Fibroblast of skin of right biceps (primary cell): ENCODE measurements at regions not wholly inside any gene's neighbourhood (a gene's known extent, or its start where the extent isn't known, plus 50 kb on each side); places are given as distances from the start of the nearest gene placed in this dataset.

Experiments used
- DNase-seq: peaks from one replicate; pipeline ENCODE4 v3.0.0-alpha.2; 2013

GRCh38 chr11:16685914-16686313, 52.5 kb upstream of the C11orf58 start:
- no peak for DNase-seq

- DNase-seq = no peak
Measured at GRCh38 chr11:16678466-16679116, 59.9 kb upstream of the C11orf58 start.

GRCh38 chr11:16669799-16670415, 68.5 kb upstream of the C11orf58 start:
- peak; percentile 39 for DNase-seq

GRCh38 chr11:16632295-16633200, 105.9 kb upstream of the C11orf58 start:
- DNase-seq = no peak

GRCh38 chr11:16630651-16631050, 107.8 kb upstream of the C11orf58 start:
- DNase-seq = no peak

GRCh38 chr11:16618431-16618830, 120.0 kb upstream of the C11orf58 start:
- no peak for DNase-seq

GRCh38 chr11:16615480-16615879, 123.0 kb upstream of the C11orf58 start:
- DNase-seq = no peak

GRCh38 chr11:16613512-16614381, 124.7 kb upstream of the C11orf58 start:
- peak; percentile 81 for DNase-seq

- no peak for DNase-seq
Measured at GRCh38 chr11:16613262-16613511, 125.3 kb upstream of the C11orf58 start.

GRCh38 chr11:16612566-16613261, 125.7 kb upstream of the C11orf58 start:
- DNase-seq = no peak

- DNase-seq = no peak
Measured at GRCh38 chr11:16611926-16612565, 126.4 kb upstream of the C11orf58 start.

- no peak for DNase-seq
Measured at GRCh38 chr11:16611401-16611921, 127.0 kb upstream of the C11orf58 start.

- DNase-seq = no peak
Measured at GRCh38 chr11:16610738-16611388, 127.6 kb upstream of the C11orf58 start.

GRCh38 chr11:16610213-16610737, 128.2 kb upstream of the C11orf58 start:
- no peak for DNase-seq

GRCh38 chr11:16609769-16610168, 128.7 kb upstream of the C11orf58 start:
- no peak for DNase-seq

GRCh38 chr11:16607675-16608644, 130.5 kb upstream of the C11orf58 start:
- DNase-seq = peak; percentile 86

- DNase-seq = peak; percentile 46
Measured at GRCh38 chr11:16606784-16607674, 131.4 kb upstream of the C11orf58 start.
